PC-9 (cell line): ENCODE measurements at regions not wholly inside any gene's neighbourhood (a gene's known extent, or its start where the extent isn't known, plus 50 kb on each side); places are given as distances from the start of the nearest gene placed in this dataset.
"Not testable (repeated sequence)": the region's sequence is repeated elsewhere in the genome, so short reads cannot be mapped to it uniquely, and the experiment has no call there.

ENCODE experiments used
- BruUV-seq: library from RNA; stranded (reverse); fragments of 400-500 nt; replicated peaks from 2 replicates; lab custom pipeline; 2021; lab: Mats Ljungman, UMichigan
- CTCF ChIA-PET: fragments of 300-600 bp; sonication (Branson Sonifier 250); formaldehyde crosslinking; loops from one replicate; lab custom pipeline; 2022; ENCODE audit warnings: antibody characterized with exemption; lab: Charles Lee
- POLR2A ChIA-PET: fragments of 300-600 bp; sonication (Branson Sonifier 250); formaldehyde crosslinking; loops from one replicate; lab custom pipeline; 2022; ENCODE audit warnings: antibody characterized with exemption; ENCODE audit not compliant: unreplicated experiment; lab: Charles Lee
- DNase-seq, 2 experiments: peaks; one replicate each; pipeline versions ENCODE4 v3.0.0 to v3.0.0-alpha.2; 2015 to 2022; ENCODE audit warnings: mixed read lengths in 1 of 2
- H2AFZ ChIP-seq: fragments of 200-600 bp; sonication (generic); 2 replicates; pipeline ENCODE4 v1.8.1; 2017; ENCODE audit warnings: antibody characterized with exemption
- H3F3A ChIP-seq: fragments of 200-600 bp; sonication (generic); 2 replicates; pipeline ENCODE4 v1.8.1; 2017; ENCODE audit warnings: antibody characterized with exemption, mild to moderate bottlenecking, low read depth; ENCODE audit not compliant: insufficient read depth
- H3K27ac ChIP-seq: fragments of 200-600 bp; sonication (generic); 2 replicates; pipeline ENCODE4 v1.6.1; 2016; ENCODE audit warnings: mixed run types
- H3K27me3 ChIP-seq: fragments of 200-600 bp; sonication (generic); 2 replicates; pipeline ENCODE4 v1.6.1; 2016; ENCODE audit warnings: low read depth, mixed run types; ENCODE audit not compliant: insufficient read depth
- H3K36me3 ChIP-seq: fragments of 200-600 bp; sonication (generic); 2 replicates; pipeline ENCODE4 v1.6.1; 2016; ENCODE audit warnings: low read depth, mixed run types
- H3K4me1 ChIP-seq: fragments of 200-600 bp; sonication (generic); replicated peaks from 2 replicates; pipeline ENCODE4 v1.6.1; 2016; ENCODE audit warnings: mixed run types; ENCODE audit not compliant: insufficient read depth
- H3K4me2 ChIP-seq: fragments of 200-600 bp; sonication (generic); 2 replicates; pipeline ENCODE4 v1.6.1; 2017; ENCODE audit warnings: mixed run types
- H3K4me3 ChIP-seq: fragments of 200-600 bp; sonication (generic); 2 replicates; pipeline ENCODE4 v1.6.1; 2016; ENCODE audit warnings: mixed run types
- H3K79me2 ChIP-seq: fragments of 200-600 bp; sonication (generic); 2 replicates; pipeline ENCODE4 v1.6.1; 2017; ENCODE audit warnings: low read depth, mixed run types
- H3K9me2 ChIP-seq: fragments of 200-600 bp; sonication (generic); 2 replicates; pipeline ENCODE4 v1.8.1; 2017; ENCODE audit warnings: mild to moderate bottlenecking; ENCODE audit not compliant: insufficient read depth
- H3K9me3 ChIP-seq: fragments of 200-600 bp; sonication (generic); 2 replicates; pipeline ENCODE4 v1.8.1; 2016; ENCODE audit warnings: low read depth; ENCODE audit not compliant: insufficient read depth
- H4K20me1 ChIP-seq: fragments of 200-600 bp; sonication (generic); 2 replicates; pipeline ENCODE4 v1.8.1; 2017; ENCODE audit not compliant: insufficient read depth
- EZH2 ChIP-seq: fragments of 200-600 bp; sonication (generic); IDR thresholded peaks from 2 replicates; pipeline ENCODE4 v1.8.0; 2017; ENCODE audit warnings: antibody characterized with exemption, low read depth
- intact Hi-C: fragments of 100-400 bp; cut with micrococcal nuclease; formaldehyde crosslinking; loops from one replicate; pipeline ENCODE4 v1.10.0; 2022; ENCODE audit not compliant: unreplicated experiment
- TF ChIP-seq, protein P1 (sequence below): fragments of 200-600 bp; sonication (generic); conservative IDR thresholded peaks from 2 replicates; pipeline ENCODE4 v1.6.1; 2017; ENCODE audit warnings: mixed run types, antibody characterized with exemption, mild to moderate bottlenecking, moderate library complexity

DNA sequence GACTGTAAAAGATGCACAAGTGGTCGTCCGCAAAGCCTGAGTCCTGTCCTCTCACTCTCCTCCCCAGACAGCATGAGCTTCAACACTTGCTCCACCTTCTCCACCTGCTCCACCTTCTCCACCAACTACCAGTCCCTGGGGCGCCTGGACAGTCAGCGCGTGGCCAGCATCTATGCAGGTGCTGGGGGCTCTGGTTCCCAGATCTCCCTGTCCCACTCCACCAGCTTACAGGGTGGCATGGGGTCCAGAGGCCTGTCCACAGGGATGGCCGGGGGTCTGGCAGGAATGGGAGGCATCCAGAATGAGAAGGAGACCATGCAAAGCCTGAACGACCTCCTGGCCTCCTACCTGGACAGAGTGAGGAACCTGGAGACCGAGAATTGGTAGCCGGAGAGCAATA, 162.2 kb upstream of the NT5E start:
- no peak for DNase-seq
- BruUV-seq = no TSS peak
- H4K20me1 ChIP-seq = no peaks in the 10 kb centered on the region
- H3F3A ChIP-seq = no peaks in the 10 kb centered on the region
- H3K9me3 ChIP-seq = no peaks in the 10 kb centered on the region
- H3K4me1 ChIP-seq = no peaks in the 10 kb centered on the region
- no peaks in the 10 kb centered on the region for H3K27me3 ChIP-seq
- no peak overlapping the region for H3K4me3 ChIP-seq
- no peak overlapping the region for H3K4me2 ChIP-seq
- intact Hi-C loops = no loop called here
- no peaks in the 10 kb centered on the region for H3K9me2 ChIP-seq
- no peaks in the 10 kb centered on the region for H3K79me2 ChIP-seq
- ChIA-PET CTCF (no interaction called here), POLR2A (no interaction called here)
- H3K36me3 ChIP-seq = no peaks in the 10 kb centered on the region
- no peak overlapping the region for H3K27ac ChIP-seq
- no peak overlapping the region for H2AFZ ChIP-seq
- TF ChIP-seq EZH2 = no peak
- TF ChIP-seq, protein P1, sequence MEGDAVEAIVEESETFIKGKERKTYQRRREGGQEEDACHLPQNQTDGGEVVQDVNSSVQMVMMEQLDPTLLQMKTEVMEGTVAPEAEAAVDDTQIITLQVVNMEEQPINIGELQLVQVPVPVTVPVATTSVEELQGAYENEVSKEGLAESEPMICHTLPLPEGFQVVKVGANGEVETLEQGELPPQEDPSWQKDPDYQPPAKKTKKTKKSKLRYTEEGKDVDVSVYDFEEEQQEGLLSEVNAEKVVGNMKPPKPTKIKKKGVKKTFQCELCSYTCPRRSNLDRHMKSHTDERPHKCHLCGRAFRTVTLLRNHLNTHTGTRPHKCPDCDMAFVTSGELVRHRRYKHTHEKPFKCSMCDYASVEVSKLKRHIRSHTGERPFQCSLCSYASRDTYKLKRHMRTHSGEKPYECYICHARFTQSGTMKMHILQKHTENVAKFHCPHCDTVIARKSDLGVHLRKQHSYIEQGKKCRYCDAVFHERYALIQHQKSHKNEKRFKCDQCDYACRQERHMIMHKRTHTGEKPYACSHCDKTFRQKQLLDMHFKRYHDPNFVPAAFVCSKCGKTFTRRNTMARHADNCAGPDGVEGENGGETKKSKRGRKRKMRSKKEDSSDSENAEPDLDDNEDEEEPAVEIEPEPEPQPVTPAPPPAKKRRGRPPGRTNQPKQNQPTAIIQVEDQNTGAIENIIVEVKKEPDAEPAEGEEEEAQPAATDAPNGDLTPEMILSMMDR = no peak

DNA sequence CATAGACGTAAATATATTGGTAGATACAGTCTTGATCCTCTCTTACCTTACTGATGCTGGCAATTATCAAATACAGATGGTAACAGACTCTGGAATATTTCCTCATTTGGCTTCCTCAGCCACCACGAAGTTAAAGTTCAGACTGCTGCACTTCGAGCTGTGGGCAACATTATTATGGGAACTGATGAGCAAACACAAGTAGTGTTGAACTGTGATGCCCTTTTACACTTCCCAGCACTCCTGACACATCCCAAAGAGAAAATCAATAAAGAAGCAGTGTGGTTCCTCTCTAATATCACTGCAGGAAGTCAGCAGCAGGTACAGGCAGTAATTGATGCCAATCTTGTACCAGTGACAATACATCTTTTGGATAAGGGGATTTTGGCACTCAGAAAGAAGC, 162.7 kb upstream of the NT5E start:
- BruUV-seq = no TSS peak
- DNase-seq = no peak
- Histone ChIP-seq H4K20me1 (no peaks in the 10 kb centered on the region), H3K9me3 (no peaks in the 10 kb centered on the region), H3K4me1 (no peaks in the 10 kb centered on the region), H3K36me3 (no peaks in the 10 kb centered on the region), H3K27me3 (no peaks in the 10 kb centered on the region), H2AFZ (no peak overlapping the region), H3K27ac (no peak overlapping the region), H3K4me2 (no peak overlapping the region), H3K9me2 (no peaks in the 10 kb centered on the region), H3F3A (no peaks in the 10 kb centered on the region), H3K79me2 (no peaks in the 10 kb centered on the region), H3K4me3 (no peak overlapping the region)
- TF ChIP-seq, protein P1 = no peak
- TF ChIP-seq EZH2 = no peak
- ChIA-PET CTCF (no interaction called here), POLR2A (no interaction called here)
- intact Hi-C loops = no loop called here

DNA sequence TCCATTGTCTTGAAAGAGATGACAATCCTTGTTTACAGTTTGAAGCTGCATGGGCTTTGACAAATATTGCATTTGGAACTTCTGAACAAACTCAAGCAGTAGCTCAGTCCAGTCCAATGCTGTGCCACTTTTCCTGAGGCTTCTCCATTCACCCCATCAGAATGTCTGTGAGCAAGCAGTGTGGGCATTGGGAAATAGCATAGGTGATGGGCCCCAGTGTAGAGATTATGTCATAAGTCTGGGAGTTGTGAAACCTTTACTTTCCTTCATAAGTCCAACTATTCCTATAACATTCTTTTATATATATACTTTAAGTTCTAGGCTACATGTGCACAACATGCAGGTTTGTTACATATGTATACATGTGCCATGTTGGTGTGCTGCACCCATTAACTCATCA, 163.4 kb upstream of the NT5E start:
- H3K4me2 ChIP-seq, POLR2A ChIA-PET, H4K20me1 ChIP-seq, H3K27ac ChIP-seq, CTCF ChIA-PET, H3K9me3 ChIP-seq, H2AFZ ChIP-seq, H3K9me2 ChIP-seq, BruUV-seq, DNase-seq, H3F3A ChIP-seq, H3K4me3 ChIP-seq, intact Hi-C loops, H3K4me1 ChIP-seq, H3K79me2 ChIP-seq, H3K27me3 ChIP-seq, H3K36me3 ChIP-seq: not testable (repeated sequence)

DNA sequence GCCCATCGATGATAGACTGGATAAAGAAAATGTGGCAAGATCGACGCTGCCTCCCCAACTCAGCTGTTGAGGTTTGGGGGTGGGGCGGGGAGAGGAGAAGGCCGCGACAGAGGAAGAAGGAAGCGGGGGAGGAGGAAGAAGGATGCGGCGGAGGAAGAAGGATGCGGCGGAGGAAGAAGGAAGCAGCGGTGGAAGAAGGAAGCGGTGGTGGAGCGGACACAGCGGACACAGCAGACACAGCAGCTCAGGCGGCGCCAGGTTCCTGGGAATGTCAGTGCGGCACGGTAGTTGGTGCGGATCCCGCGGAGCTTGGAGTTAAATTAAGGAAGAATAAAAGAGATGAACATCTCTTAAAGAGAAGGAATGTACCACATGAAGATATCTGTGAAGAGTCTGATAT, 163.9 kb upstream of the NT5E start:
- no peaks in the 10 kb centered on the region for H3F3A ChIP-seq
- no peak overlapping the region for H3K4me3 ChIP-seq
- H3K4me1 ChIP-seq = no peaks in the 10 kb centered on the region
- H3K79me2 ChIP-seq = no peaks in the 10 kb centered on the region
- no peaks in the 10 kb centered on the region for H3K9me3 ChIP-seq
- DNase-seq = no peak
- no TSS peak for BruUV-seq
- H2AFZ ChIP-seq = no peak overlapping the region
- H3K9me2 ChIP-seq = no peaks in the 10 kb centered on the region
- no peaks in the 10 kb centered on the region for H3K36me3 ChIP-seq
- TF ChIP-seq, protein P1 = no peak
- TF ChIP-seq EZH2 = no peak
- ChIA-PET POLR2A (no interaction called here), CTCF (no interaction called here)
- no peaks in the 10 kb centered on the region for H4K20me1 ChIP-seq
- H3K4me2 ChIP-seq = no peak overlapping the region
- no peak overlapping the region for H3K27ac ChIP-seq
- no peaks in the 10 kb centered on the region for H3K27me3 ChIP-seq
- intact Hi-C loops = no loop called here
